Gastrocnemius medialis (tissue), 4 donors: ENCODE measurements at regions not wholly inside any gene's neighbourhood (a gene's known extent, or its start where the extent isn't known, plus 50 kb on each side); places are given as distances from the start of the nearest gene placed in this dataset.

Experiments
- POLR2A ChIP-seq, 2 donors: fragments of 450-650 bp; IDR thresholded peaks; one replicate each; pipeline ENCODE4 v1.6.1; 2017; ENCODE audit warnings: antibody characterized with exemption in 2 of 2, mild to moderate bottlenecking in 2 of 2, moderate library complexity in 2 of 2
- TF ChIP-seq, protein P1 (sequence below), 5 experiments: fragments of 450-650 bp in 3 of 5; fragments of 200-600 bp in 2 of 5; sonication (generic) in 2 of 5; IDR thresholded peaks in 4 of 5; conservative IDR thresholded peaks in 1 of 5; 1 replicate in 4 of 5; 2 replicates in 1 of 5; pipeline ENCODE4 v1.5.1; 2016 to 2019; ENCODE audit warnings: antibody characterized with exemption in 5 of 5, mild to moderate bottlenecking in 3 of 5, moderate library complexity in 3 of 5

DNA sequence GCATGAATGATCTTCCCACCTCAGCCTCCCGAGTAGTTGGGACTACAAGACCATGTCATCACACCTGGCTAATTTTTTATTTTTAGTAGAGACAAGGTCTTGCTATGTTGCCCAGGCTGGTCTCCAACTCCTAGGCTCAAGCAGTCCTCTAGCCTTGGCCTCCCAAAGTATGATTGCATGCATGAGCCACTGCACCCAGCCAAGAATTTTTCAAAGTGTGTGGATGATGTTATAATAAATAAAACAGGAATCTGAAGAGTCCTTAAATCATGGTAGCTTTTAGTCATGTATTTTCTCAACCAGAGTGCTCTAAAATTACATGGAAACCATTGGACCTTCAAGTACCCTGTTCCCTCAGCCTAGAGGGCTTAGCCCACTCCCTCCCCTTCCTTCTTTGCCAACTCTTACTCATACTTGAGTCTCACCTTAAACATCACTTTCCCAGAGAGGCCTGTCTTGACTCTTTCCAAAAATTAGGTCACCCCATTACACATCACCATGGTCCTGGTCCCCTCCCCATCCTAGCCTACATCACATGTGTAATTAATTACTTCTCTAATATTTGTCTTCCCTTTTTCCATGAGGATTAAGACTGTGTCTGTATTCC lies 52.2 kb upstream of the BICDL1 start:
- TF ChIP-seq, protein P1, sequence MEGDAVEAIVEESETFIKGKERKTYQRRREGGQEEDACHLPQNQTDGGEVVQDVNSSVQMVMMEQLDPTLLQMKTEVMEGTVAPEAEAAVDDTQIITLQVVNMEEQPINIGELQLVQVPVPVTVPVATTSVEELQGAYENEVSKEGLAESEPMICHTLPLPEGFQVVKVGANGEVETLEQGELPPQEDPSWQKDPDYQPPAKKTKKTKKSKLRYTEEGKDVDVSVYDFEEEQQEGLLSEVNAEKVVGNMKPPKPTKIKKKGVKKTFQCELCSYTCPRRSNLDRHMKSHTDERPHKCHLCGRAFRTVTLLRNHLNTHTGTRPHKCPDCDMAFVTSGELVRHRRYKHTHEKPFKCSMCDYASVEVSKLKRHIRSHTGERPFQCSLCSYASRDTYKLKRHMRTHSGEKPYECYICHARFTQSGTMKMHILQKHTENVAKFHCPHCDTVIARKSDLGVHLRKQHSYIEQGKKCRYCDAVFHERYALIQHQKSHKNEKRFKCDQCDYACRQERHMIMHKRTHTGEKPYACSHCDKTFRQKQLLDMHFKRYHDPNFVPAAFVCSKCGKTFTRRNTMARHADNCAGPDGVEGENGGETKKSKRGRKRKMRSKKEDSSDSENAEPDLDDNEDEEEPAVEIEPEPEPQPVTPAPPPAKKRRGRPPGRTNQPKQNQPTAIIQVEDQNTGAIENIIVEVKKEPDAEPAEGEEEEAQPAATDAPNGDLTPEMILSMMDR (IDR thresholded peaks at IDR 0.05 in 4 of 5, conservative IDR thresholded peaks at IDR 0.05 in 1 of 5) = no peak
- no peak for TF ChIP-seq POLR2A (IDR thresholded peaks at IDR 0.05)
